T-helper 1 cell treated with Interleukin-12 subunit alpha and Interleukin-12 subunit beta and Interleukin-4 antibody, amounts not matched to agents 30 ng/mL and 1 ng/mL, for 36 hours (primary cell): ENCODE measurements at regions not wholly inside any gene's neighbourhood (a gene's known extent, or its start where the extent isn't known, plus 50 kb on each side); places are given as distances from the start of the nearest gene placed in this dataset.

ENCODE experiments used
- intact Hi-C: fragments of 100-400 bp; cut with micrococcal nuclease; formaldehyde crosslinking; loops from one replicate; pipeline ENCODE4 v1.15.1; 2024

- intact Hi-C loops: no loop called here
These were observed 154.6 kb downstream of the TFCP2L1 start for GRCh38 chr2:121130301-121130850.

DNA sequence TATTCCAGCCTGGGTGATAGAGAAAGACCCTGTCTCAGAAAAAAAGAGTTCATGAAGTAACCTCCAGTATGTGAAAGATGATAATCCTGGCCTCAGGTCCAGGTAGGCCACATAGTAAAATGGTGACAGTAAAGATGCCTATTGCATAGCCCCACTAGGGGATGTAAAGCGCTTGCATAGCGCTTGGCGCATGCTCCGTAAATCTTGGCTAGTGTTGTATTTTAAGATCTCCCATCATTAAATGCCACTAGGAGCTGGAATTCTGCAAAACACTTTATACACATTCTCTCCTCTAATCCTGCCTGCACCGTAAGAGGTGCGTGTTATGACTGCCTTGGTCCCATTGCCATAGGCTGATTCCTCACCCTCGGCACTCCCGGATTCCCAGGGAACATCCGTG lies 153.6 kb downstream of the TFCP2L1 start:
- intact Hi-C loops: no loop called here

- intact Hi-C loops: no loop called here
These were observed 152.8 kb downstream of the TFCP2L1 start for GRCh38 chr2:121132054-121132761.

GRCh38 chr2:121132762-121133107 lies 152.3 kb downstream of the TFCP2L1 start:
- intact Hi-C loops: no loop called here

DNA sequence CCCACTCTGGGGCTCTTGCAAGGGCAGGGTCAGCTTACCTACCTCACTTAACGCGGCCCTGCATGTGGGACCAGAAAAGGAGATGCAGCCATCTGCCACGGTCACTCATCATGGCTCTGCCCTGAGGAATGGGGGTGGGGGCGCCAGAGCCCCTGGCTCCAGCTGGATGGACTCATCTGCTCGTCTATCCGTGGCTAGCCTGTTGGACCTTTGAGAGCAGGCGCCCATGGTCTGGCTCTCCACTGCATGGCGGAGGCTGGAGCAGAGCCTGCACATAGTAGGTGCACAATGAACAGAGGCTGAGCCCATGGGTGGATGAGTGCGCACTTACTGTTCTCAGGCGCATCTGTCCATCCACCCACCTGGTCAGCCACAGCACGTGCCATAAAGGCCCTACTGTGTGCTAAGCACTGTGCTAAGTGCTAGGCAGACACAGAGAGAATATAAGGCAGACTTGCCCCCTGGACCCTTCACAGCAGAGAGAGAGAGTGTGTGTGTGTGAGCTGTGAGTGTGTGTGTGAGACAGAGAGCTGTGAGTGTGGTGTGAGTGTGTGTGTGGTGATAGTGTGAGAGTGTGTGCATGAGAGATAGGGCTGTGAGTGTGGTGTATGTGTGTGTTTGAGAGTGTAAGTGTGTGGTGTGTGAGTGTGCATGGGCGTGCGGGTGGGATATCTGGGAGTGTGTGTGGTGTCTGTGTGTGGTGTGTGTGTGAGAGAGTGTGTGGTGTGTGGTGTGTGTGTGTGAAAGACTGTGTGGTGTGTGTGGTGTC lies 151.3 kb downstream of the TFCP2L1 start:
- intact Hi-C loops: no loop called here

- intact Hi-C loops: no loop called here
These were observed 150.3 kb downstream of the TFCP2L1 start for GRCh38 chr2:121134728-121135127.

GRCh38 chr2:121135168-121135853 lies 149.7 kb downstream of the TFCP2L1 start:
- intact Hi-C loops: no loop called here

DNA sequence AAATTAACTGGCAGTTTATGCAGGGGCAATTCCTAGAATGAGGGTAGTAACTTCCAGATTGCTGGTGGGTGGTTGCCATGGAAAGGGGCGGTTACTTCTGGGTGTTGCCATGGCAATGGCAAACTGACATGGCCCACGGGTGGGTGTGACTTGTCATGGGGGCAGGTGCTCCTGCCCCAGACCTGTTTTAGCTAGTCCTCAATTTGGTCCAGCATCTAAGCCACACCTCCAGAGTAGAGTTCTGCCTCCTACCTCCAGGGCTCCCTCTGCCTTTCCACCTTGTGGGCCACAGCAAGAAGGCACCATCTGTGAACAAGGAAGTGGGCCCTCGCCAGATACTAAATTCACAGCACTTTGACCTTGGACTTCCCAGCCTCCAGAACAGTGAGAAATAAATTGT lies 148.7 kb downstream of the TFCP2L1 start:
- intact Hi-C loops: no loop called here

DNA sequence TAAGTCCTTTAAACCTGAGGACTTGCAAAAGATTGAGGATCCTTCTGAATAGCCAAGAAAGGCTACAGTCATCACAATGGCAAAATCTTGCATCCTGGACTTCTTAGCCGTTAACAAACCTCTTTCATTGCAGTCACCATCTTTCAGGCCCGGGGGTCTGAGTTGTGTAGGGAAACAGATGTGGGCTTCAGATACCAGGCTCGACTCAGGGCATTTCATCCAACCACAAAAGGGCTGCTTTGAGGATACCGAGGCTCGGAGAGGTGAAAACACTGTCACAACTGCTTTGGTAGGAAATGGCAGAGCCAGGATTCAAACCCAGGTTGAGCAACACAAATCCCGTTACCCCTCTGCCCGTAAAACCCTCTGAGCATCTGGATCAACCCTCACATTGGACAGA lies 147.4 kb downstream of the TFCP2L1 start:
- intact Hi-C loops: no loop called here

- intact Hi-C loops: no loop called here
These were observed 144.3 kb downstream of the TFCP2L1 start for GRCh38 chr2:121140734-121141133.

DNA sequence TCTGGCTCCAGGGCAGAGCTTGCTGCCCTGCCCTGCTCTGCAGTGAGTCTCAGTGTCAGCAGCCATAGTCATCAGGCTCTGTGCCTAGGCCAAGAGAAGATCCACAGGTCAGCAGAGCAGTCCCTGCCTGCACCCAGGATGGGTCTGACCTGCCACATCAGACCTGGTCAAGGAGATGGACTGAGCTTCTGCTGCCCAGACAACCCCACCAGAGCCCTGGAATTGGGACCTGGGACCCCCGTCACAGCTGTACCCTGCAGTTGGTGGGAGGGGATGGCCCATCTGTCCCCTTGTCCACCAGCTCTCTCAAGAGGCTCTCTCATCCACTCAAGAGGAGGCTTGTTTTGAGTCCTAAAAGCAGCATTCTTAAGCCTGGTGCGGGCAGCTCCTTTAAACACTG lies 142.6 kb downstream of the TFCP2L1 start:
- intact Hi-C loops: no loop called here

GRCh38 chr2:121144111-121144510 lies 140.9 kb downstream of the TFCP2L1 start:
- intact Hi-C loops: no loop called here

DNA sequence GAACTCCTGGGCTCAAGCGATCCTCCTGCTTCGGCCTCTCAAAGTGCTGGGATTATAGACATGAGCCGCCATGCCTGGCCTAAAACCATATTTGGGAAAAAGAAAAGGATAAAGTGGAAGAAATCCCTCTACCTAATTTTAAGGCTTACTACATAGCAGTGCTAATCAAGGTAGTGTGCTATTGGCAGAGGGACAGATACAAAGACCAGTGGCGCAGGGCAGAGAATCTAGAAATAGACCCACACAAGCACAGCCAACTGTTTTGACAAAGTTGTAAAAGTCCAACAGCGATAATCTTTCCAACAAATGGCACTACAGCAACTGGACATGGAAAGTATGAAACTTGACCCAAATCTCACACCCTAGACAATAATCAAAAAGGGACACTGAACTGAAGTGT lies 138.4 kb downstream of the TFCP2L1 start:
- intact Hi-C loops: no loop called here

GRCh38 chr2:121147766-121148165 lies 137.2 kb downstream of the TFCP2L1 start:
- intact Hi-C loops: no loop called here

- intact Hi-C loops: no loop called here
These were observed 136.5 kb downstream of the TFCP2L1 start for GRCh38 chr2:121148481-121148880.

GRCh38 chr2:121149384-121149783 lies 135.6 kb downstream of the TFCP2L1 start:
- intact Hi-C loops: no loop called here

- intact Hi-C loops: no loop called here
These were observed 134.9 kb downstream of the TFCP2L1 start for GRCh38 chr2:121150126-121150525.

- intact Hi-C loops: no loop called here
These were observed 134.3 kb downstream of the TFCP2L1 start for GRCh38 chr2:121150713-121151112.

DNA sequence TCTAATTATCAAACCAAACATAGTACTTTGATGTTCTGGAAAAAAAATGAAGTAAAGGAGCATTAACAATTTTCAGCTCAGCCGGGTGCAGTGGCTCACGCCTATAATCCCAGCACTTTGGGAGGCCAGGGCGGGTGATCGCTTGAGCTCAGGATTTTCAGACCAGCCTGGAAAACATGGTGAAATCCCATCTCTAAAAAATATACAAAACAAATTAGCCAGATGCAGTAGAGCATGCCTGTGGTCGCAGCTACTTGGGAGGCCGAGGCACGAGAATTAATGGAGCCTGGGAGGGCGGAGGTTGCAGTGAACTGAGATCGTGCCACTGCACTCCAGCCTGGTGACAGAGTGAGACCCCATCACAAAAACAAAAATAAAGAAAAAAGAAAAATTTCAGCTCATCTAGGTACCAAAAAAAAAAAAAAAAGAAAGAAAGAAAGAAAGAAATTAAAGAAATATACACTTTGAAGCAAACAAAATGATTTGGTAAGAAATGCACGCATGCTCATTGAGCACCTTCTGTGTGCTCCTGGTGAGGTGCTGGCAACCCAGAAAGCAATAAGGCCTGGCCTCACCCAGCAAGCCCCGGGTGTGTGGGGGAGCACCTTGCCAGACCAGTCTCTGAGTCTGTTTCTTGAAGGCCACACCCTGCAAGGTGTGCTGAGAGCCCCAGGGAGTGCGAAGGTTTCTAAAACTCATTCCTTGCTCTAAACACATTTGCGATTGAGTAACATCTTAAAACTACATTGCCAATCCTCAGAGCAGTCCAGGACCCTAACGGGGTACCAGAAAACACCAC lies 133.5 kb downstream of the TFCP2L1 start:
- intact Hi-C loops: no loop called here

DNA sequence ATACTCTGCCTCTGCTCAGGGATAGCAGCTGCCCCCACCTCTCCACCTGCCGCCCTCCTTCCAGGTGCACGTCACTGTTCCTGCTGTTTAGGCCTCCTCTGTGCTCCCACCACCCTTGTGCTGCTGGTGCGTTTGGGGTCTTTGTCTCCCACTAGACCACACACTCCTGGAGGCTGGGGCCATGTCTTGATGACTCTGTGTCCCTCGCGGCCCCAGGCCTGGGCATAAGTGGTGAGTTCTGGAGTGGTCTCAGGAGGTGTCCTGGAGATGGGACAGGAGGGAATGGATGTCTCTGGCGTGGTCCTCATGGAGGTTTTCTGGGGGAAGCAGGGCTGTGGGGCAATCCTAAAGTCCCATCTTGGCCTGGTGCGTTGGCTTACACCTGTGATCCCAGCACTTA lies 132.1 kb downstream of the TFCP2L1 start:
- intact Hi-C loops: no loop called here

DNA sequence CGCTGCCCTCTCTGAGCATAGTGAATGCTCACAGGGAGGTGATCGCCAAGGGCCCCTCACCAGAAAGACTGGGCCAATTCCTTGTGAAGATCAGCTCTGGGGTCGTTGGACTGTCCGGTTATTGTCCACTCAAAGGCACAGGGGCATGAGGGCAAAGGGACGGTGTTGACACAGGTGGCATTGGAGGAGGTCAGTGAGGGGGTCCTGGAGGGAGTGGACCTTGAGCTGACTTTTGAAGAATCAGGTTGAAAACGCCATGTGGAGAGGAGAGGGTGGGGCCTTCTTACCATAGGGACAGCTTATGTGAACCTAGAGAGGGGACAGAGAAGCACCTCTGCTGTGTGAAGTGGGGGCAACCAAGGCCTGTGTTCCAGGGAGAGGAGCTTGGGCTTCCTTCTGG lies 131.5 kb downstream of the TFCP2L1 start:
- intact Hi-C loops: no loop called here
